Body of pancreas (tissue), 4 donors: ENCODE measurements at regions not wholly inside any gene's neighbourhood (a gene's known extent, or its start where the extent isn't known, plus 50 kb on each side); places are given as distances from the start of the nearest gene placed in this dataset.

ENCODE experiments used
- ATAC-seq: fragments of 150-250 bp; one replicate; pipeline ENCODE4 v1.9.1; 2016
- DNase-seq, 4 donors: peaks; one replicate each; pipeline ENCODE4 v3.0.0-alpha.2; 2019
- H3K27ac ChIP-seq, 4 donors: fragments of 200-600 bp; sonication (generic); 1 replicate in 3 of 4; 2 replicates in 1 of 4; pipeline versions ENCODE4 v1.5.1 to v1.6.1; 2016 to 2019; ENCODE audit warnings: mild to moderate bottlenecking in 1 of 4, mixed read lengths in 1 of 4, moderate library complexity in 1 of 4
- H3K27me3 ChIP-seq, 2 donors: fragments of 200-600 bp; sonication (generic); one replicate each; pipeline ENCODE4 v1.6.0; 2016; ENCODE audit warnings: mild to moderate bottlenecking in 1 of 2
- H3K36me3 ChIP-seq, 2 donors: fragments of 200-600 bp; sonication (generic); replicated peaks in 1 of 2; 2 replicates each; pipeline ENCODE4 v1.5.1; 2016; ENCODE audit warnings: low read depth in 2 of 2; ENCODE audit not compliant: insufficient read depth in 1 of 2
- H3K4me1 ChIP-seq: fragments of 200-600 bp; sonication (generic); one replicate; pipeline ENCODE4 v1.6.0; 2016
- H3K4me3 ChIP-seq, 2 donors: fragments of 200-600 bp; sonication (generic); 1 replicate in 1 of 2; 2 replicates in 1 of 2; pipeline ENCODE4 v1.5.1; 2016 to 2019
- H3K9me3 ChIP-seq, 3 donors: fragments of 200-600 bp; sonication (generic); 1 replicate in 2 of 3; 2 replicates in 1 of 3; pipeline ENCODE4 v1.5.1; 2016
- POLR2A ChIP-seq, 3 donors: fragments of 450-650 bp; IDR thresholded peaks; one replicate each; pipeline ENCODE4 v1.6.1; 2016; ENCODE audit warnings: antibody characterized with exemption in 3 of 3, mild to moderate bottlenecking in 2 of 3
- WGBS, 2 donors: methylation state at CpG; one replicate each; pipeline ENCODE4 v1.1.5; 2017; 5-methylcytosine and 5-hydroxymethylcytosine counted together
- intact Hi-C: fragments of 100-400 bp; cut with DNase I; formaldehyde crosslinking; loops from one replicate; pipeline ENCODE4 v1.15.1; 2023
- TF ChIP-seq, protein P1 (sequence below), 7 experiments: fragments of 450-650 bp in 4 of 7; fragments of 200-600 bp in 3 of 7; sonication (generic) in 3 of 7; IDR thresholded peaks; one replicate each; pipeline ENCODE4 v1.5.1; 2016 to 2019; ENCODE audit warnings: antibody characterized with exemption in 7 of 7

DNA sequence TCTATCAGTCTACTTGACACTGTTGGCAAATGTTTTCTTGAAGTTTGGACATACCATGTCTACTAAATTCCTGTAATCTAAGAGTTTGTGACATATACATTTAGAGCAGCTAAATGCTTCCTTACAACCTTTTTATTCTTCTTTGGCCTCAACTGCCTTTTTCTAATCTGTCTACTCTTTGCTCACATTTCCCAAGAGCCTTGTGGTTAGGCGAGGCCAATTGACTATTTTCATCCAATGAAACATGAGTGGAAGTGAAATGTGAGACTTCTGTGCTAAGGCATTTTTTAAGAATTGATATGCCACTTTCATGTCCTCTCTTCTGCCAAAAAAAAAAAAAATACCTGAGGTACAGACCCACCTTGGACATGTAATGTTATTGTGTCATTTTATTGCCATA lies 158.2 kb upstream of the MCHR2 start:
- H3K9me3 ChIP-seq: no peaks in the 10 kb centered on the region
- no peaks in the 10 kb centered on the region for H3K27me3 ChIP-seq
- intact Hi-C loops: no loop called here
- WGBS, 2 donors: 91 to 93% methylated on average over 1 of the region's 1 CpG
- no peak for TF ChIP-seq POLR2A (IDR thresholded peaks at IDR 0.05)
- TF ChIP-seq, protein P1, sequence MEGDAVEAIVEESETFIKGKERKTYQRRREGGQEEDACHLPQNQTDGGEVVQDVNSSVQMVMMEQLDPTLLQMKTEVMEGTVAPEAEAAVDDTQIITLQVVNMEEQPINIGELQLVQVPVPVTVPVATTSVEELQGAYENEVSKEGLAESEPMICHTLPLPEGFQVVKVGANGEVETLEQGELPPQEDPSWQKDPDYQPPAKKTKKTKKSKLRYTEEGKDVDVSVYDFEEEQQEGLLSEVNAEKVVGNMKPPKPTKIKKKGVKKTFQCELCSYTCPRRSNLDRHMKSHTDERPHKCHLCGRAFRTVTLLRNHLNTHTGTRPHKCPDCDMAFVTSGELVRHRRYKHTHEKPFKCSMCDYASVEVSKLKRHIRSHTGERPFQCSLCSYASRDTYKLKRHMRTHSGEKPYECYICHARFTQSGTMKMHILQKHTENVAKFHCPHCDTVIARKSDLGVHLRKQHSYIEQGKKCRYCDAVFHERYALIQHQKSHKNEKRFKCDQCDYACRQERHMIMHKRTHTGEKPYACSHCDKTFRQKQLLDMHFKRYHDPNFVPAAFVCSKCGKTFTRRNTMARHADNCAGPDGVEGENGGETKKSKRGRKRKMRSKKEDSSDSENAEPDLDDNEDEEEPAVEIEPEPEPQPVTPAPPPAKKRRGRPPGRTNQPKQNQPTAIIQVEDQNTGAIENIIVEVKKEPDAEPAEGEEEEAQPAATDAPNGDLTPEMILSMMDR (IDR thresholded peaks at IDR 0.05): no peak
- no peak overlapping the region for H3K27ac ChIP-seq
- H3K4me3 ChIP-seq: no peak overlapping the region
- DNase-seq (no peak), ATAC-seq (no peak)
- H3K4me1 ChIP-seq: no peaks in the 10 kb centered on the region
- no peaks in the 10 kb centered on the region for H3K36me3 ChIP-seq

DNA sequence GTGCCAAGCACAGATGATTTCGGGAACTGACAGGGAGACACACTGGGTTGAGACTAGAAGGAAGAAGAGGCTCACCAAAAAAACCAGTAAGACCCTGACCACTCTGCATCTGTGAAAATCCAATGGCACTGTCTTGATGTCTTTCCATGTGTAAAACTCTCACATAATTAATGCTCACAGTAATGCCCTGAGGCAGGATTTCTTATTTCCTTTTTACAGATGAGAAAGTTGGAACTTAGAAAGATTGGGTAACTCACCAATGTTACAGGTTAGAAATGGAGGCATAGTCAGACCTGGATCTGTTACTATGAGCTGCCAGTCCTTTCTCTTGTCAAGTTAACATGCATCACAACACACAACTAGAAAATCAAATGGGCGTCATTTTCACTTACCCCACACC lies 151.0 kb upstream of the MCHR2 start:
- intact Hi-C loops: no loop called here
- WGBS, 2 donors: 78 to 81% methylated on average over 2 of the region's 2 CpGs
- ATAC-seq: no peak
- Histone ChIP-seq H3K27me3 (no peaks in the 10 kb centered on the region), H3K36me3 (no peaks in the 10 kb centered on the region), H3K27ac (no peak overlapping the region), H3K4me1 (no peaks in the 10 kb centered on the region), H3K4me3 (no peak overlapping the region), H3K9me3 (no peaks in the 10 kb centered on the region)
- TF ChIP-seq, protein P1 (IDR thresholded peaks at IDR 0.05): no peak
- no peak for TF ChIP-seq POLR2A (IDR thresholded peaks at IDR 0.05)
- DNase-seq: no peak

DNA sequence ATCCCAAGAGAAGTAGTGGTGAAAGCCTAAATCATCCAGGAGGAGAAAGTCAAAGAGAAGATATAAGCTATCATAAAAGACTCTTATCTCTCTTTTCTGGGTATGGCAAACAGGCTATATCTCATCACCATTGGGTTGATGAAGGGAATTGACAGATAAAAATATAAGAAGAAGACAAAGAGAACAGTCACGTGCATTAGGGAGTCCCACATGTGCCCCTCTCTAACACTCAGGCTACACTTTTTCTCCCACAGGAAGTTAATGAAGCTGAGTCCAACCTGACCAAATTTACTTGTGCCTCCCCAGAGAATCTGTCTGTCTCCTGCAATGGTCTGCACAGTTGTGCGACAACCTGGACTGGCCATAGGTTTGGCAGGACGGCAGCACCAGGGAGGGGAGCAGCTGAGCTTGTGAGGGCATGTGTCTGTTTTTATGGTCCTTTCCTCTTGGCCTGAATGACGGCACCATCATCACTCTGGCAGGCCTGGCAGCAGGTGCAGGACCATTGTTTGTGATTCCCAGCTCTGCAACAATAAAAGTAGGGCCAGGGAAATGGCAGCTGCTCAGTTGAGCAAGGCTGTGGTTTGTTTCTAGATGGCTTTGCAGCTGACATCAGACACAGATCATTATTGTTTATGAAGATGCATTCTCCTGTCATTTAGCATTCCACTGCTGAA lies 144.5 kb upstream of the MCHR2 start:
- H3K36me3 ChIP-seq: no peaks in the 10 kb centered on the region
- DNase-seq: no peak
- no peaks in the 10 kb centered on the region for H3K4me1 ChIP-seq
- H3K9me3 ChIP-seq: no peaks in the 10 kb centered on the region
- intact Hi-C loops: no loop called here
- H3K27ac ChIP-seq: no peak overlapping the region
- no peak overlapping the region for H3K4me3 ChIP-seq
- WGBS, 2 donors: 68 to 75% methylated on average over 4 of the region's 4 CpGs
- TF ChIP-seq POLR2A (IDR thresholded peaks at IDR 0.05): no peak
- TF ChIP-seq, protein P1 (IDR thresholded peaks at IDR 0.05): no peak
- no peaks in the 10 kb centered on the region for H3K27me3 ChIP-seq
- ATAC-seq: no peak

DNA sequence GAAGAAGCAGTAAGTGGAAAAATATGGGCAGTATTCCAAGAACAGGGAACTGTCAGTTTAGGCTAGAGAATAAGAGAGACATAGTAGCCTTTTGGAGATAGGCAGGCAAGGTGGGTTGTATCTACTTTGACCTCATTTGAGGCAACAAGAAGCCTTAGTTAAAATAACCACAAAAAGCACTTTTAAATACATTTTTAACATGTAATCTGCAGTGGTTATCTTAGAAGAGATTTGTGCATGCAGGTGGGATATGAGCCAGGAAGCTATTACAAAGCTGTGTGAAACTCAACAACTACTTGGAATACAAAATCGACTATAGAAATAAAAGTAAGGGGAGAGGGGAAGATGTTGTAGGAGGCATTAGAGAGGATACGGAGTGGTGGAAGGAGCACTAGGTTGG lies 143.7 kb upstream of the MCHR2 start:
- ATAC-seq: no peak
- WGBS, 2 donors: 60 to 67% methylated on average over 2 of the region's 2 CpGs

More for the DNA sequence above, 143.7 kb upstream of the MCHR2 start:
- Histone ChIP-seq H3K27me3 (no peaks in the 10 kb centered on the region), H3K4me3 (no peak overlapping the region), H3K9me3 (no peaks in the 10 kb centered on the region), H3K4me1 (no peaks in the 10 kb centered on the region), H3K36me3 (no peaks in the 10 kb centered on the region), H3K27ac (no peak overlapping the region)
- intact Hi-C loops: no loop called here
- TF ChIP-seq POLR2A (IDR thresholded peaks at IDR 0.05): no peak
- TF ChIP-seq, protein P1 (IDR thresholded peaks at IDR 0.05): no peak
- no peak for DNase-seq
